Body of pancreas (tissue), 4 donors: ENCODE measurements at regions not wholly inside any gene's neighbourhood (a gene's known extent, or its start where the extent isn't known, plus 50 kb on each side); places are given as distances from the start of the nearest gene placed in this dataset.

ENCODE experiments used
- POLR2A ChIP-seq, 3 donors: fragments of 450-650 bp; IDR thresholded peaks; one replicate each; pipeline ENCODE4 v1.6.1; 2016; ENCODE audit warnings: antibody characterized with exemption in 3 of 3, mild to moderate bottlenecking in 2 of 3
- TF ChIP-seq, protein P1 (sequence below), 7 experiments: fragments of 450-650 bp in 4 of 7; fragments of 200-600 bp in 3 of 7; sonication (generic) in 3 of 7; IDR thresholded peaks; one replicate each; pipeline ENCODE4 v1.5.1; 2016 to 2019; ENCODE audit warnings: antibody characterized with exemption in 7 of 7

GRCh38 chr2:184049566-184049965, 548.8 kb upstream of the ZNF804A start:
- TF ChIP-seq, protein P1, sequence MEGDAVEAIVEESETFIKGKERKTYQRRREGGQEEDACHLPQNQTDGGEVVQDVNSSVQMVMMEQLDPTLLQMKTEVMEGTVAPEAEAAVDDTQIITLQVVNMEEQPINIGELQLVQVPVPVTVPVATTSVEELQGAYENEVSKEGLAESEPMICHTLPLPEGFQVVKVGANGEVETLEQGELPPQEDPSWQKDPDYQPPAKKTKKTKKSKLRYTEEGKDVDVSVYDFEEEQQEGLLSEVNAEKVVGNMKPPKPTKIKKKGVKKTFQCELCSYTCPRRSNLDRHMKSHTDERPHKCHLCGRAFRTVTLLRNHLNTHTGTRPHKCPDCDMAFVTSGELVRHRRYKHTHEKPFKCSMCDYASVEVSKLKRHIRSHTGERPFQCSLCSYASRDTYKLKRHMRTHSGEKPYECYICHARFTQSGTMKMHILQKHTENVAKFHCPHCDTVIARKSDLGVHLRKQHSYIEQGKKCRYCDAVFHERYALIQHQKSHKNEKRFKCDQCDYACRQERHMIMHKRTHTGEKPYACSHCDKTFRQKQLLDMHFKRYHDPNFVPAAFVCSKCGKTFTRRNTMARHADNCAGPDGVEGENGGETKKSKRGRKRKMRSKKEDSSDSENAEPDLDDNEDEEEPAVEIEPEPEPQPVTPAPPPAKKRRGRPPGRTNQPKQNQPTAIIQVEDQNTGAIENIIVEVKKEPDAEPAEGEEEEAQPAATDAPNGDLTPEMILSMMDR (IDR thresholded peaks at IDR 0.05), result no peak
- no peak for TF ChIP-seq POLR2A (IDR thresholded peaks at IDR 0.05)
